ENCODE measurements at regions not wholly inside any gene's neighbourhood (a gene's known extent, or its start where the extent isn't known, plus 50 kb on each side); places are given as distances from the start of the nearest gene placed in this dataset.

DNA sequence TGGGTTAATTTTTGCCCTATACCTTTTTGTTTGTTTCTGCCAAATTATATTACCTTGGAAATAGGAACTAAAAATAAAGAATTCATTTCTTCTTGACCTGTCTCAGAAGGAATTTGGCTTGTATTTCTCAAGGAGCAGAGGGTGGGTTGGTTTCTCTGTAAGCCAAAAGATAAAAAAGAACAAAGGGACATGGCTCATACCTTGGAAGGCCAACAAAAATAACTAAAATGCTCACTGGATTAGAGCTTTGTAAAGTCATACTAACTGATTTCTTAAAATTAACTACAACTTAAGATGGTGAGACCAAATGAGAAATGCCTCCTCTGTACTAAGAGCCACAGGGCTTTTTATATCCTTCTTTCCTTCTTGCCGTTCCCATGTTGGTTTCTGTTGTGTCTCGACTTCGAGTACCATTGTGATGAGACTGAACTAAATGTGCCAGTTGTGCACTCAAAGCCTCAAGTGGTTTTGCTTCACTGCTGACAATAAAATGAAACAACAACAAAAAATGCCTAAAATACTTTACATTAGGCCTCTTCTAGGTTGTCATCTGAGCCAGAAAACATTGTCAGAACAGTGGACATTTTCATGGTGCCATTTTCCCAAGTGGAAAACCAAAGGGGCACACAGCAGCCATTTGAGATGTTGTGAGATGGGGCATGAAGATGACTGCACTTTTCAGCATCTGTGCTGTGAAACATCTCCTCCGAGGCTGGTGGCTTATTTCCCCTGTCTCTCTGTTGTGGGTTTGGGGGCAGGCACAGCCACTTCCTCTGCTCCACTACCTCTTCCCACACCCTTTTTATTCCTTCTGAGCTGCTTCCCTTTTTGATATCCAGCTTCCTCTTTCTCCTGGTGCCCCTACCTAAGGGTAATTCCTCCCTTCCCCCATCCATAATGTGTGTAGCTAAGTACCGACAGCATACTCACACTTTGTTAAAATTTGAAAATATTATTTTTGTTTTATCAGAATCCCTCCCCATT lies 51.8 kb upstream of the AGR3 start:
- DNase-seq = no peak
- Histone ChIP-seq H3K36me3 (replicated peaks) (no peaks in the 10 kb centered on the region), H3K27me3 (replicated peaks) (no peaks in the 10 kb centered on the region), H3K27ac (no peak overlapping the region), H3K4me3 (ENCODE audit: low read depth, low read length) (no peak overlapping the region)
- in situ Hi-C loops (cut with HindIII; ENCODE audit: low pct_ligation_motif_present, low sequenced_read_pairs) = no loop called here
- TF ChIP-seq, protein P1, sequence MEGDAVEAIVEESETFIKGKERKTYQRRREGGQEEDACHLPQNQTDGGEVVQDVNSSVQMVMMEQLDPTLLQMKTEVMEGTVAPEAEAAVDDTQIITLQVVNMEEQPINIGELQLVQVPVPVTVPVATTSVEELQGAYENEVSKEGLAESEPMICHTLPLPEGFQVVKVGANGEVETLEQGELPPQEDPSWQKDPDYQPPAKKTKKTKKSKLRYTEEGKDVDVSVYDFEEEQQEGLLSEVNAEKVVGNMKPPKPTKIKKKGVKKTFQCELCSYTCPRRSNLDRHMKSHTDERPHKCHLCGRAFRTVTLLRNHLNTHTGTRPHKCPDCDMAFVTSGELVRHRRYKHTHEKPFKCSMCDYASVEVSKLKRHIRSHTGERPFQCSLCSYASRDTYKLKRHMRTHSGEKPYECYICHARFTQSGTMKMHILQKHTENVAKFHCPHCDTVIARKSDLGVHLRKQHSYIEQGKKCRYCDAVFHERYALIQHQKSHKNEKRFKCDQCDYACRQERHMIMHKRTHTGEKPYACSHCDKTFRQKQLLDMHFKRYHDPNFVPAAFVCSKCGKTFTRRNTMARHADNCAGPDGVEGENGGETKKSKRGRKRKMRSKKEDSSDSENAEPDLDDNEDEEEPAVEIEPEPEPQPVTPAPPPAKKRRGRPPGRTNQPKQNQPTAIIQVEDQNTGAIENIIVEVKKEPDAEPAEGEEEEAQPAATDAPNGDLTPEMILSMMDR (IDR thresholded peaks at IDR 0.05; ENCODE audit: low read depth, low read length, missing control alignments) = no peak

DNA sequence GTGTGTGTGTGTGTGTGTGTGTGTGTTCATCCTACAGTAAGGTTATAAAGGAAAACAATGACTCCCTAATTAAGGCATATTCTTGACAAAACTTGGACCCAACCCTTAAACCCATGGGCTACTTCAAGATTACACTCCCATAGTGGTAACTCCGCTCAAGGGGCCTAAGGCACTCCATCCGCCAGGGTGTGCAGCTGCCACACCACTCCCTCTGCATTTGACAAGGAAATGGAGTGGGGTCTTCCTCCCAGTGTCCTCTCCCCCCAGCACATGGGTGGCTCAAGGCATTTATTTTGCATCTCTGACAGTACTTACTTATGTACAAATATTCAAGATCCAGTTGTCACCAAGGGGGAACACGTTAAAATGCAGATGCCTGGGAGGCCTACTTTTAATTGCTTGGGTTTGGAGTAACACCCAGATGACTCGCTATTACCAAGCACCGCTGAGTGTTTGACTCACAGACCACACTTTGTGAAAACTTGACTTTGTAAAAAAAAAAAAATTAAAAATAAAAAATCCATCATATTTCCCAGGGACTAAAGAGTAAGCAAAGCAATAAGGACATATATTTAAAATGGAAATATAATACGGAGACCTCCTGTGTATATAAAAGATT lies 53.0 kb upstream of the AGR3 start:
- in situ Hi-C loops (cut with HindIII; ENCODE audit: low pct_ligation_motif_present, low sequenced_read_pairs) = no loop called here
- Histone ChIP-seq H3K27ac (no peak overlapping the region), H3K36me3 (replicated peaks) (no peaks in the 10 kb centered on the region), H3K4me3 (ENCODE audit: low read depth, low read length) (no peak overlapping the region), H3K27me3 (replicated peaks) (no peaks in the 10 kb centered on the region)
- DNase-seq = no peak
- TF ChIP-seq, protein P1 (IDR thresholded peaks at IDR 0.05; ENCODE audit: low read depth, low read length, missing control alignments) = no peak

DNA sequence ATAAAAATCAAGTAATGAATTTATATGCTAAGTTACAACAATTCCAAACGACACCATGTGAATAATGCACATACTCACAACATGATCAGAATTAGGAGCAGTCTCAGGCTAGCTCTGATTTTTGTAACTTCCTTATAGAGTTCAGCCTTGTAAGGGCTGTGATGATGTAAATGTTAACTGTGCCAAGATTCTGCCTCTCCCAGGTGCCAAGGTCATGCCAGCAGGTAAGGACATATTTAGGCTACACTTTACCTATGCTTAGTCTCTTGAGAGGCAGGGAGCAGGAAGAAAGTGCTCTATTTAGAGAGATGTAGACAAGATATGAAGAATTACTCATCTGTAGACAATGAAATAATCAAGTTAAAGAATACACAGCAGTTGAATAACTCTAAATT lies 53.6 kb upstream of the AGR3 start:
- in situ Hi-C loops (cut with HindIII; ENCODE audit: low pct_ligation_motif_present, low sequenced_read_pairs) = no loop called here

DNA sequence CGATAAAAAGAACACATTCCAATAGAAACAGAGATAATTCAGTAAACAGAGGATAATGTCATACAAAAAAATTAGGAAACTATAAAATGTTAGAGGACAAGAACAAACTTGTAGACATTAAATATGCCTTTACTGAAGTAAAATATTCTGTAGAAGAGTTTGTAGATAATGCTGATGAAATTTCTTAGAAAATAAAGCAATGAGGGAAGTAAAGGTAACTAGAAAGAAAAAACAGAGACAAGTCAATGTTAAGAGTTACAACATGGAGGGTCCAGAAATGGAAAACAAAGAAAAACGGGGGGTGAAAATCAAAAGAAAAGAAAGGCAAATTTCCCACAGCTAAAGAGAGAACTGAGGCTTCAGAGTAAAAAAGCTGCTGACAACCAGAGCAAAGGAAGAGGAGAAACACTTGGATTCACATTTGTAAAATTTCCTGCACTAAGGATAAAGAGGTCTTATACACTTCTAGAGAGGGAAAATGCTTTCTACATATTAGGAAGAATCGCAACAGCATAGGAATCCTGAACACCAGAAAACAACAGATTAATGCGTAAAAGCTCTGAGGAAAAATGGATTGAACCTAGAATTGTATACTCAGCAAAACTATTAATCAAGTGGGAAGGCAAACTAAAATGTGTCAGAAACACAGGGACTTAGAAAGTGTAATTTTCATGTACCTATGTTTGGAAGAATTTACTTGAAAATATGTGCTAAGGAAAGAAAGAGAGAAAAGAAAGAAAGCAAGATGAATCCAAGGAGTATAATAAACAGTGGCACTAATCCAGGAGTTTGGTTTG lies 55.0 kb upstream of the AGR3 start:
- H3K36me3 ChIP-seq (replicated peaks) = no peaks in the 10 kb centered on the region
- in situ Hi-C loops (cut with HindIII; ENCODE audit: low pct_ligation_motif_present, low sequenced_read_pairs) = no loop called here
- H3K4me3 ChIP-seq (ENCODE audit: low read depth, low read length) = no peak overlapping the region
- no peaks in the 10 kb centered on the region for H3K27me3 ChIP-seq (replicated peaks)
- no peak for DNase-seq
- H3K27ac ChIP-seq = no peak overlapping the region
- TF ChIP-seq, protein P1 (IDR thresholded peaks at IDR 0.05; ENCODE audit: low read depth, low read length, missing control alignments) = no peak

More for the DNA sequence above, 53.6 kb upstream of the AGR3 start:
- TF ChIP-seq, protein P1 (IDR thresholded peaks at IDR 0.05; ENCODE audit: low read depth, low read length, missing control alignments) = no peak
- Histone ChIP-seq H3K27ac (no peak overlapping the region), H3K4me3 (ENCODE audit: low read depth, low read length) (no peak overlapping the region), H3K27me3 (replicated peaks) (no peaks in the 10 kb centered on the region), H3K36me3 (replicated peaks) (no peaks in the 10 kb centered on the region)
- no peak for DNase-seq

DNA sequence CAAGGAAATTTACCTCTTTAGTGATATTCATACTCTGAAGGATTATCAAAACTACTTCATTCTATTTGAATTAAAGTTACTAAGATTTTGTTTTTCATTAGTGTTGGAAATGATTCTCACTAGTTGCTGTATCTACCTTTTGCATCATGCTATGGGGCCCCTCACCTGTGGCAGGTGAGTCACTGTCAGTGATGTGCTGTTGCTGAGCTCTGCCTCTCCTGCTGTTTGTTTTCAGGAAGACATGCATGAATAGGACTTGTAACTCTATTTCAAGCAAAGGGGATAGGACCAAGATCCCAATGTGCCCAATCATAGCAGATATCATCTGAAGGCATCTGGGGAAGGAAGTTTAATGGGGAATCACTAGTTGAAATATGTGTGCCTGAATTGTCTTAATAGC lies 57.4 kb upstream of the AGR3 start:
- Histone ChIP-seq H3K27ac (no peak overlapping the region), H3K27me3 (replicated peaks) (no peaks in the 10 kb centered on the region), H3K36me3 (replicated peaks) (no peaks in the 10 kb centered on the region), H3K4me3 (ENCODE audit: low read depth, low read length) (no peak overlapping the region)
- in situ Hi-C loops (cut with HindIII; ENCODE audit: low pct_ligation_motif_present, low sequenced_read_pairs) = no loop called here
- TF ChIP-seq, protein P1 (IDR thresholded peaks at IDR 0.05; ENCODE audit: low read depth, low read length, missing control alignments) = no peak
- no peak for DNase-seq

All from brain microvascular endothelial cell (primary cell).